SK-N-SH treated with all-trans-retinoic acid at 6 μM for 48 hours (cell line): ENCODE measurements at regions not wholly inside any gene's neighbourhood (a gene's known extent, or its start where the extent isn't known, plus 50 kb on each side); places are given as distances from the start of the nearest gene placed in this dataset.
"Not testable (repeated sequence)": the region's sequence is repeated elsewhere in the genome, so short reads cannot be mapped to it uniquely, and the experiment has no call there.

Experiments used
- ATAC-seq: fragments of 200-7000 bp; cut with Tn5 transposase; 3 replicates; pipeline ENCODE4 v1.9.1; 2020; ENCODE audit warnings: mild to moderate bottlenecking, moderate library complexity
- ARNTL ChIP-seq: fragments of 450-650 bp; formaldehyde crosslinking; IDR thresholded peaks from 2 replicates; pipeline ENCODE4 v1.5.0; 2020; ENCODE audit warnings: low read depth, mild to moderate bottlenecking, moderate library complexity, borderline replicate concordance
- BACH2 ChIP-seq: fragments of 250-450 bp; sonication (Bioruptor Pico); IDR thresholded peaks from 2 replicates; pipeline ENCODE4 v1.9.0; 2021; ENCODE audit warnings: mild to moderate bottlenecking, borderline replicate concordance
- CREB5 ChIP-seq: fragments of 250-450 bp; sonication (Bioruptor Pico); IDR thresholded peaks from 2 replicates; pipeline ENCODE4 v1.5.1; 2020; ENCODE audit warnings: low read depth, mild to moderate bottlenecking, moderate library complexity
- CSDC2 ChIP-seq: fragments of 250-450 bp; sonication (Bioruptor Pico); IDR thresholded peaks from 2 replicates; pipeline ENCODE4 v1.5.0; 2020; ENCODE audit warnings: mild to moderate bottlenecking, moderate library complexity
- CSRNP3 ChIP-seq: fragments of 250-450 bp; sonication (Bioruptor Pico); IDR thresholded peaks from 2 replicates; pipeline ENCODE4 v1.5.1; 2021; ENCODE audit warnings: mild to moderate bottlenecking, moderate library complexity
- ESRRG ChIP-seq: fragments of 250-450 bp; sonication (Bioruptor Pico); IDR thresholded peaks from 2 replicates; pipeline ENCODE4 v1.6.1; 2021; ENCODE audit warnings: mild to moderate bottlenecking
- GLIS3 ChIP-seq: fragments of 250-450 bp; sonication (Bioruptor Pico); IDR thresholded peaks from 2 replicates; pipeline ENCODE4 v1.5.0; 2020; ENCODE audit warnings: mild to moderate bottlenecking, moderate library complexity
- ISL1 ChIP-seq: fragments of 250-450 bp; sonication (Bioruptor Pico); IDR thresholded peaks from 2 replicates; pipeline ENCODE4 v2.1.2; 2022; ENCODE audit warnings: mild to moderate bottlenecking, moderate library complexity
- OSR1 ChIP-seq: fragments of 250-450 bp; sonication (Bioruptor Pico); IDR thresholded peaks from 2 replicates; pipeline ENCODE4 v1.8.0; 2022; ENCODE audit warnings: moderate library complexity, mild to moderate bottlenecking, inconsistent platforms
- PATZ1 ChIP-seq: fragments of 250-450 bp; sonication (Bioruptor Pico); IDR thresholded peaks from 2 replicates; pipeline ENCODE4 v1.8.0; 2020; ENCODE audit warnings: mild to moderate bottlenecking, moderate library complexity, borderline replicate concordance
- POU6F1 ChIP-seq: fragments of 250-450 bp; sonication (Bioruptor Pico); IDR thresholded peaks from 2 replicates; pipeline ENCODE4 v1.8.0; 2021; ENCODE audit warnings: low read depth, mild to moderate bottlenecking, moderate library complexity, borderline replicate concordance
- PPARA ChIP-seq: fragments of 250-450 bp; sonication (Bioruptor Pico); IDR thresholded peaks from 2 replicates; pipeline ENCODE4 v1.5.0; 2020; ENCODE audit warnings: mild to moderate bottlenecking, borderline replicate concordance
- SNAI2 ChIP-seq: fragments of 250-450 bp; sonication (Bioruptor Pico); IDR thresholded peaks from 2 replicates; pipeline ENCODE4 v1.5.0; 2020; ENCODE audit warnings: mild to moderate bottlenecking, moderate library complexity
- TCF4 ChIP-seq: fragments of 250-450 bp; sonication (Bioruptor Pico); IDR thresholded peaks from 2 replicates; pipeline ENCODE4 v1.8.0; 2021; ENCODE audit warnings: mild to moderate bottlenecking, moderate library complexity, borderline replicate concordance
- TOX ChIP-seq: fragments of 250-450 bp; sonication (Bioruptor Pico); IDR thresholded peaks from 2 replicates; pipeline ENCODE4 v1.8.0; 2021; ENCODE audit warnings: mild to moderate bottlenecking, moderate library complexity, borderline replicate concordance
- ZC3H10 ChIP-seq: fragments of 250-450 bp; sonication (Bioruptor Pico); IDR thresholded peaks from 2 replicates; pipeline ENCODE4 v1.5.1; 2021; ENCODE audit warnings: mild to moderate bottlenecking, moderate library complexity
- ZFP3 ChIP-seq: fragments of 250-450 bp; sonication (Bioruptor Pico); IDR thresholded peaks from 2 replicates; pipeline ENCODE4 v1.5.0; 2020; ENCODE audit warnings: mild to moderate bottlenecking, moderate library complexity
- ZFP30 ChIP-seq: fragments of 450-650 bp; formaldehyde crosslinking; IDR thresholded peaks from 2 replicates; pipeline ENCODE4 v1.5.0; 2022; ENCODE audit warnings: mild to moderate bottlenecking, moderate library complexity
- ZNF70 ChIP-seq: fragments of 450-650 bp; formaldehyde crosslinking; IDR thresholded peaks from 2 replicates; pipeline ENCODE4 v1.5.0; 2020; ENCODE audit warnings: mild to moderate bottlenecking, moderate library complexity
- ZNF8 ChIP-seq: fragments of 450-650 bp; formaldehyde crosslinking; IDR thresholded peaks from 2 replicates; pipeline ENCODE4 v1.5.0; 2020; ENCODE audit warnings: mild to moderate bottlenecking, moderate library complexity

GRCh38 chr4:65227628-65228027 lies 442.7 kb downstream of the EPHA5 start:
- no peak for ATAC-seq
- TF ChIP-seq PPARA (CRISPR knock-in tag): no peak
- no peak for TF ChIP-seq CSRNP3 (CRISPR knock-in tag)
- TF ChIP-seq ZC3H10 (CRISPR knock-in tag): no peak
- TF ChIP-seq PATZ1: no peak
- no peak for TF ChIP-seq ESRRG (CRISPR knock-in tag)
- no peak for TF ChIP-seq ZNF8
- no peak for TF ChIP-seq TOX (CRISPR knock-in tag)

GRCh38 chr4:65223601-65224000 lies 446.7 kb downstream of the EPHA5 start:
- no peak for ATAC-seq
- TF ChIP-seq BACH2 (CRISPR knock-in tag) (no peak), ZNF8 (no peak), CREB5 (no peak), SNAI2 (no peak), ARNTL (CRISPR knock-in tag) (no peak), PPARA (CRISPR knock-in tag) (no peak), PATZ1 (no peak), GLIS3 (no peak), CSDC2 (CRISPR knock-in tag) (no peak), ISL1 (CRISPR knock-in tag) (no peak), ZFP30 (CRISPR knock-in tag) (no peak), POU6F1 (CRISPR knock-in tag) (no peak), TCF4 (no peak), ZFP3 (CRISPR knock-in tag) (no peak), TOX (CRISPR knock-in tag) (no peak)
- TF ChIP-seq, all 23 proteins: peak for 0

GRCh38 chr4:65223074-65223473 lies 447.2 kb downstream of the EPHA5 start:
- ATAC-seq: not testable (repeated sequence)

GRCh38 chr4:65217179-65217578 lies 453.1 kb downstream of the EPHA5 start:
- ATAC-seq: no peak
- no peak for TF ChIP-seq GLIS3
- TF ChIP-seq ISL1 (CRISPR knock-in tag): no peak
- TF ChIP-seq ZNF70 (CRISPR knock-in tag): no peak
- TF ChIP-seq BACH2 (CRISPR knock-in tag): no peak
- no peak for TF ChIP-seq OSR1 (CRISPR knock-in tag)

- TF ChIP-seq ISL1 (CRISPR knock-in tag): no peak
Observed at GRCh38 chr4:65202853-65203236, 467.4 kb downstream of the EPHA5 start.

More at GRCh38 chr4:65202853-65203236, 467.4 kb downstream of the EPHA5 start:
- ATAC-seq: no peak
